ENCODE measurements at regions not wholly inside any gene's neighbourhood (a gene's known extent, or its start where the extent isn't known, plus 50 kb on each side); places are given as distances from the start of the nearest gene placed in this dataset.

- TF ChIP-seq CTCF (IDR thresholded peaks at IDR 0.05; ENCODE audit: low read depth, low read length) (no peak), EZH2phosphoT487 (IDR thresholded peaks at IDR 0.05; ENCODE audit: low read depth) (no peak)
These were observed 83.8 kb upstream of the NXT1 start for GRCh38 chr20:23266530-23267398.
